Liver (tissue), 3 donors: ENCODE measurements at regions not wholly inside any gene's neighbourhood (a gene's known extent, or its start where the extent isn't known, plus 50 kb on each side); places are given as distances from the start of the nearest gene placed in this dataset.
"Not testable (repeated sequence)": the region's sequence is repeated elsewhere in the genome, so short reads cannot be mapped to it uniquely, and the experiment has no call there.

Experiments
- CTCF ChIP-seq: fragments of 150-350 bp; IDR thresholded peaks from 2 replicates; pipeline ENCODE4 v1.5.1; 2017; ENCODE audit warnings: improper control_type of control experiment, low read depth, low read length; ENCODE audit not compliant: missing input control
- MAX ChIP-seq: IDR thresholded peaks from 2 replicates; pipeline ENCODE4 v1.6.1; 2016; ENCODE audit warnings: antibody characterized with exemption
- SP1 ChIP-seq: IDR thresholded peaks from 2 replicates; pipeline ENCODE4 v1.6.1; 2018; ENCODE audit warnings: antibody characterized with exemption, mild to moderate bottlenecking
- donor health status: healthy.
- donor health status: healthy.

DNA sequence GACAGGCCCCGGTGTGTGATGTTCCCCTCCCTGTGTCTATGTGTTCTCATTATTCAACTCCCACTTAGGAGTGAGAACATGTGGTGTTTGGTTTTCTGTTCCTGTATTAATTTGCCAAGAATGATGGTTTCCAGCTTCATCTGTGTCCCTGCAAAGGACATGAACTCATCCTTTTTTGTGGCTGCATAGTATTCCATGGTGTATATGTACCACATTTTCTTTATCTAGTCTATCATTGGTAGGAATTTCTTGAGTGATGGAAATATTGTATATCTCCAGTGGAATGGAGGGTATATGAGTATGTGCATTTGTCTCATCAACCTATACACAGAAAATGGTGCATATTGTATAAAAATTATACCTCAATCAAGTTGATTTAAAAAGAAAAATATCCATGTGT is 159.3 kb downstream of the REEP3 start:
- not testable (repeated sequence) for TF ChIP-seq CTCF, SP1, MAX
